ENCODE measurements at regions not wholly inside any gene's neighbourhood (a gene's known extent, or its start where the extent isn't known, plus 50 kb on each side); places are given as distances from the start of the nearest gene placed in this dataset.

- Histone ChIP-seq H3K4me3 (no peak overlapping the region), H3K36me3 (no peaks in the 10 kb centered on the region), H3K27ac (no peak overlapping the region), H3K27me3 (no peaks in the 10 kb centered on the region), H3K4me1 (no peaks in the 10 kb centered on the region), H3K9me3 (no peaks in the 10 kb centered on the region)
- no peak for DNase-seq
- intact Hi-C loops (cut with DNase I; ENCODE audit: low total_unique reads), result no loop called here
- no peak for TF ChIP-seq POLR2A (IDR thresholded peaks at IDR 0.05)
- TF ChIP-seq, protein P1, sequence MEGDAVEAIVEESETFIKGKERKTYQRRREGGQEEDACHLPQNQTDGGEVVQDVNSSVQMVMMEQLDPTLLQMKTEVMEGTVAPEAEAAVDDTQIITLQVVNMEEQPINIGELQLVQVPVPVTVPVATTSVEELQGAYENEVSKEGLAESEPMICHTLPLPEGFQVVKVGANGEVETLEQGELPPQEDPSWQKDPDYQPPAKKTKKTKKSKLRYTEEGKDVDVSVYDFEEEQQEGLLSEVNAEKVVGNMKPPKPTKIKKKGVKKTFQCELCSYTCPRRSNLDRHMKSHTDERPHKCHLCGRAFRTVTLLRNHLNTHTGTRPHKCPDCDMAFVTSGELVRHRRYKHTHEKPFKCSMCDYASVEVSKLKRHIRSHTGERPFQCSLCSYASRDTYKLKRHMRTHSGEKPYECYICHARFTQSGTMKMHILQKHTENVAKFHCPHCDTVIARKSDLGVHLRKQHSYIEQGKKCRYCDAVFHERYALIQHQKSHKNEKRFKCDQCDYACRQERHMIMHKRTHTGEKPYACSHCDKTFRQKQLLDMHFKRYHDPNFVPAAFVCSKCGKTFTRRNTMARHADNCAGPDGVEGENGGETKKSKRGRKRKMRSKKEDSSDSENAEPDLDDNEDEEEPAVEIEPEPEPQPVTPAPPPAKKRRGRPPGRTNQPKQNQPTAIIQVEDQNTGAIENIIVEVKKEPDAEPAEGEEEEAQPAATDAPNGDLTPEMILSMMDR (IDR thresholded peaks at IDR 0.05), result no peak
Measured at GRCh38 chr9:26346942-26347477, 545.6 kb downstream of the CAAP1 start.

DNA sequence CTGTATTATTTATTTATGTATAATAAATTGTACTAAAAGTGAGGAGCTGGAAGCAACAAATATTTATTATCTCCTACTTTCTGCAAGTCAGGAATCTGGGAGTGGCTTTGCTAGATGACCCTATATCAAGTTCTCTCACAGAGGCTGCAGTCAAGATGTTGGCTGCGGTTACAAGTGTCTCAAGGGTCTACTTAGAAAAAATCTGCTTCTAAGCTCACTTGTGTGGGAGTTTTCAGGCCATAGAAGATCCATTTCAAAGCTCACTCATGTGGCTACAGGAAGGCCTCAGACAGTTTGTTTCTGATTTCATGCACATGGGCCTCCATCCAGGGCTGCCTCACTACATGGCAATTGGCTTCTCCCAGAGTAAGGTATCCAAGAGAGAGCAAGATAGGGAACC lies 551.1 kb downstream of the CAAP1 start:
- H3K4me1 ChIP-seq, result no peaks in the 10 kb centered on the region
- H3K36me3 ChIP-seq, result no peaks in the 10 kb centered on the region
- H3K27me3 ChIP-seq, result no peaks in the 10 kb centered on the region
- no peak for DNase-seq
- intact Hi-C loops (cut with DNase I; ENCODE audit: low total_unique reads), result no loop called here
- H3K9me3 ChIP-seq, result no peaks in the 10 kb centered on the region
- TF ChIP-seq POLR2A (IDR thresholded peaks at IDR 0.05), result no peak
- H3K4me3 ChIP-seq, result no peak overlapping the region
- no peak overlapping the region for H3K27ac ChIP-seq

- H3K4me3 ChIP-seq, result no peak overlapping the region
- H3K27me3 ChIP-seq, result no peaks in the 10 kb centered on the region
- no peak for DNase-seq
- H3K9me3 ChIP-seq, result no peaks in the 10 kb centered on the region
- intact Hi-C loops (cut with DNase I; ENCODE audit: low total_unique reads), result no loop called here
- no peaks in the 10 kb centered on the region for H3K4me1 ChIP-seq
- H3K27ac ChIP-seq, result no peak overlapping the region
- no peaks in the 10 kb centered on the region for H3K36me3 ChIP-seq
- TF ChIP-seq, protein P1 (IDR thresholded peaks at IDR 0.05), result no peak
- no peak for TF ChIP-seq POLR2A (IDR thresholded peaks at IDR 0.05)
Measured at GRCh38 chr9:26339796-26340195, 552.8 kb downstream of the CAAP1 start.

DNA sequence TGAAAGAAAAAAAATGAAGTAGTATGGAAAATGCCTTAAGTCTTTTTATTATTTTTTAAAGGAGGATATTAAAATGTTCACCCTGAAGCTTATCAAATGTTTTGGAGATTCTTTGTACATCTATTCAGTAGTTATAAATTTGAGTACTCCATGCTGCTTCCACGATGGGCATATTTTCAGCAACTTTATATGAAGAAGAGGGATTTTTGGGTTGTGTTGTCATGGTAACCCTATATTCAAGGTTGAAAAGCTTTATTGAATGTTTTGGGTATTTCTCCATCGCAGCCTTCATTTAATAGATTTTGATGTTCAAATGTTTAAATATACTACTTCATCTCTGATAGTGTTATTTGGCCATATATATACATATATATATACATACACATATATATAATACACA lies 557.5 kb downstream of the CAAP1 start:
- no peak for DNase-seq
- Histone ChIP-seq H3K27ac (no peak overlapping the region), H3K36me3 (no peaks in the 10 kb centered on the region), H3K27me3 (no peaks in the 10 kb centered on the region), H3K4me3 (no peak overlapping the region), H3K4me1 (no peaks in the 10 kb centered on the region), H3K9me3 (no peaks in the 10 kb centered on the region)
- intact Hi-C loops (cut with DNase I; ENCODE audit: low total_unique reads), result no loop called here
- no peak for TF ChIP-seq POLR2A (IDR thresholded peaks at IDR 0.05)
- TF ChIP-seq, protein P1 (IDR thresholded peaks at IDR 0.05), result no peak

GRCh38 chr9:26334706-26335105 lies 557.9 kb downstream of the CAAP1 start:
- H3K9me3 ChIP-seq, result no peaks in the 10 kb centered on the region
- no peak for DNase-seq
- H3K36me3 ChIP-seq, result no peaks in the 10 kb centered on the region
- H3K27me3 ChIP-seq, result no peaks in the 10 kb centered on the region
- intact Hi-C loops (cut with DNase I; ENCODE audit: low total_unique reads), result no loop called here
- no peaks in the 10 kb centered on the region for H3K4me1 ChIP-seq
- H3K4me3 ChIP-seq, result no peak overlapping the region
- no peak overlapping the region for H3K27ac ChIP-seq
- no peak for TF ChIP-seq POLR2A (IDR thresholded peaks at IDR 0.05)
- TF ChIP-seq, protein P1 (IDR thresholded peaks at IDR 0.05), result no peak

DNA sequence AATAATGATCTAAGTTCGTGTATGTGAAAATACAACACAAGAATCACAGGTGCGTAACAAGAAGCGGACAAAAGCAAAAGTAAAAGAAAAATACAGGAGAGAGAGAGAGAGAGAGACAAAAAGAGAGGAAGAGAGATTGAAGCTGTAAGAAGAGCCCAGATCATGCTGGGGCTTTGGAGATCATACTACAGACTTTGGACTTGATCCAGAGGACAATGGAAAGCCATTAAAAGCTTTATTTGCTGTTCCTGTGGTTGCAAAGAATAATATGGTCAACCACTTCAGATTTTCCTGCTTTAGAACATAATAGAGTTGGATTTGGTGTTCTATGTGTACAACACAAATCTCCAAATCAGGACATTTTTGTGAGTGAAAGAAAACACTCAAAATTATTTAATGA lies 561.4 kb downstream of the CAAP1 start:
- no peaks in the 10 kb centered on the region for H3K36me3 ChIP-seq
- intact Hi-C loops (cut with DNase I; ENCODE audit: low total_unique reads), result no loop called here
- H3K27ac ChIP-seq, result no peak overlapping the region
- no peak for DNase-seq
- H3K4me3 ChIP-seq, result no peak overlapping the region
- no peaks in the 10 kb centered on the region for H3K9me3 ChIP-seq
- no peak for TF ChIP-seq POLR2A (IDR thresholded peaks at IDR 0.05)
- TF ChIP-seq, protein P1 (IDR thresholded peaks at IDR 0.05), result no peak
- H3K4me1 ChIP-seq, result no peaks in the 10 kb centered on the region
- H3K27me3 ChIP-seq, result no peaks in the 10 kb centered on the region
